SK-N-SH (cell line): ENCODE measurements at regions not wholly inside any gene's neighbourhood (a gene's known extent, or its start where the extent isn't known, plus 50 kb on each side); places are given as distances from the start of the nearest gene placed in this dataset.

ENCODE experiments used
- CTCF ChIA-PET: fragments of 300-600, 350-600 bp; formaldehyde crosslinking; extraction: SDS; loops from one replicate; lab custom pipeline; 2021; lab: Yijun Ruan, JAX
- POLR2A ChIA-PET: fragments of 350-600 bp; sonication (Branson Sonifier 250); formaldehyde crosslinking; extraction: SDS; loops from one replicate; lab custom pipeline; 2020; ENCODE audit warnings: antibody characterized with exemption, inconsistent platforms; lab: Yijun Ruan, JAX
- DNase-seq: peaks from one replicate; pipeline ENCODE4 v3.0.0; 2012
- H2AFZ ChIP-seq: fragments of 200-600 bp; sonication (generic); 2 replicates; pipeline ENCODE4 v1.8.1; 2016; ENCODE audit warnings: antibody characterized with exemption, mild to moderate bottlenecking, low read depth
- H3F3A ChIP-seq: fragments of 200-600 bp; sonication (generic); replicated peaks from 2 replicates; pipeline ENCODE3; 2016; ENCODE audit warnings: antibody characterized with exemption, mild to moderate bottlenecking; ENCODE audit not compliant: insufficient read depth
- H3K27ac ChIP-seq, 2 experiments: fragments of 200-500 bp in 1 of 2; fragments of 200-600 bp in 1 of 2; sonication (Bioruptor generic) in 1 of 2; sonication (generic), shearing (Covaris generic) in 1 of 2; 2 replicates each; pipeline versions ENCODE4 v1.5.1 to v1.6.1; 2014 to 2016; ENCODE audit warnings: low read depth in 2 of 2, inconsistent platforms in 1 of 2, low read length in 1 of 2, mild to moderate bottlenecking in 1 of 2, mixed read lengths in 1 of 2
- H3K27me3 ChIP-seq: fragments of 200-600 bp; sonication (generic), shearing (Covaris generic); 2 replicates; pipeline ENCODE4 v1.6.1; 2016; ENCODE audit warnings: mixed run types; ENCODE audit not compliant: insufficient read depth
- H3K36me3 ChIP-seq, 2 experiments: fragments of 200-500 bp in 1 of 2; fragments of 200-600 bp in 1 of 2; sonication (Bioruptor generic) in 1 of 2; sonication (generic) in 1 of 2; replicated peaks in 1 of 2; 2 replicates each; pipeline versions ENCODE3 to v1.5.1; 2014 to 2016; ENCODE audit warnings: low read length in 1 of 2, mild to moderate bottlenecking in 1 of 2; ENCODE audit not compliant: insufficient read depth in 2 of 2, control insufficient read depth in 1 of 2
- H3K4me1 ChIP-seq, 2 experiments: fragments of 200-500 bp in 1 of 2; fragments of 200-600 bp in 1 of 2; sonication (Bioruptor generic) in 1 of 2; sonication (generic), shearing (Covaris generic) in 1 of 2; 2 replicates each; pipeline versions ENCODE4 v1.5.1 to v1.6.1; 2014 to 2016; ENCODE audit warnings: low read depth in 1 of 2, low read length in 1 of 2, mixed run types in 1 of 2; ENCODE audit not compliant: insufficient read depth in 2 of 2, control insufficient read depth in 1 of 2
- H3K4me2 ChIP-seq: fragments of 200-600 bp; sonication (generic), shearing (Covaris generic); 2 replicates; pipeline ENCODE4 v1.6.1; 2017; ENCODE audit warnings: mixed run types
- H3K4me3 ChIP-seq, 2 experiments: fragments of 200-500 bp in 1 of 2; fragments of 200-600 bp in 1 of 2; sonication (Bioruptor generic) in 1 of 2; sonication (generic), shearing (Covaris generic) in 1 of 2; 2 replicates each; pipeline versions ENCODE4 v1.5.1 to v1.8.1; 2014 to 2016; ENCODE audit warnings: low read depth in 2 of 2, inconsistent platforms in 1 of 2, low read length in 1 of 2, mild to moderate bottlenecking in 1 of 2, mixed read lengths in 1 of 2, moderate library complexity in 1 of 2
- H3K79me2 ChIP-seq: fragments of 200-600 bp; sonication (generic); 2 replicates; pipeline ENCODE4 v1.8.1; 2017; ENCODE audit warnings: mild to moderate bottlenecking; ENCODE audit not compliant: insufficient read depth
- H3K9ac ChIP-seq: fragments of 200-600 bp; sonication (generic); 2 replicates; pipeline ENCODE4 v1.6.1; 2017; ENCODE audit warnings: mixed run types
- H3K9me2 ChIP-seq: fragments of 200-600 bp; sonication (generic); 2 replicates; pipeline ENCODE4 v1.6.1; 2017; ENCODE audit warnings: mixed run types
- H3K9me3 ChIP-seq: fragments of 200-600 bp; sonication (generic); 2 replicates; pipeline ENCODE4 v1.6.1; 2017; ENCODE audit warnings: mixed run types, mild to moderate bottlenecking, moderate library complexity
- H4K20me1 ChIP-seq: fragments of 200-600 bp; sonication (generic); 2 replicates; pipeline ENCODE4 v1.6.1; 2017; ENCODE audit warnings: mild to moderate bottlenecking, mixed run types; ENCODE audit not compliant: insufficient read depth
- EP300 ChIP-seq, 2 experiments: IDR thresholded peaks; 2 replicates each; pipeline versions ENCODE4 v1.4.0 to v1.6.1; 2012; ENCODE audit warnings: borderline replicate concordance in 1 of 2, low read depth in 1 of 2, low read length in 1 of 2
- FOSL2 ChIP-seq: IDR thresholded peaks from 2 replicates; pipeline ENCODE4 v1.4.0; 2012; ENCODE audit warnings: low read depth, mild to moderate bottlenecking, moderate library complexity, borderline replicate concordance
- FOXM1 ChIP-seq: IDR thresholded peaks from 2 replicates; pipeline ENCODE4 v1.4.0; 2012; ENCODE audit warnings: low read depth, mild to moderate bottlenecking
- MXI1 ChIP-seq: IDR thresholded peaks from 2 replicates; pipeline ENCODE4 v1.6.1; 2012; ENCODE audit warnings: mild to moderate bottlenecking, low read depth, low read length, improper control_type of control experiment
- PBX3 ChIP-seq: IDR thresholded peaks from 2 replicates; pipeline ENCODE4; 2012
- RCOR1 ChIP-seq: fragments of 150-350 bp; IDR thresholded peaks from 2 replicates; pipeline ENCODE4 v1.6.1; 2017; ENCODE audit warnings: antibody characterized with exemption, low read length
- REST ChIP-seq: IDR thresholded peaks from 2 replicates; pipeline ENCODE4 v1.6.1; 2012; ENCODE audit warnings: mild to moderate bottlenecking, low read depth, low read length, moderate library complexity
- RXRA ChIP-seq: IDR thresholded peaks from 2 replicates; pipeline ENCODE4 v1.4.0; 2012; ENCODE audit warnings: low read depth, mild to moderate bottlenecking, borderline replicate concordance
- TEAD4 ChIP-seq: IDR thresholded peaks from 2 replicates; pipeline ENCODE4 v1.4.0; 2012; ENCODE audit warnings: mild to moderate bottlenecking, borderline replicate concordance; ENCODE audit not compliant: insufficient read depth
- YY1 ChIP-seq: IDR thresholded peaks from 2 replicates; pipeline ENCODE4 v1.4.0; 2012; ENCODE audit warnings: low read depth, mild to moderate bottlenecking
- WGBS: methylation state at CpG from one replicate; pipeline ENCODE4 v1.1.6; 2017; ENCODE audit warnings: low lambda C conversion rate; 5-methylcytosine and 5-hydroxymethylcytosine counted together
- TF ChIP-seq, protein P1 (sequence below): IDR thresholded peaks from 2 replicates; pipeline ENCODE4 v1.4.0; 2012; ENCODE audit warnings: low read depth
- TF ChIP-seq, protein P2 (sequence below): IDR thresholded peaks from 2 replicates; pipeline ENCODE4 v1.4.0; 2012; ENCODE audit warnings: low read depth, borderline replicate concordance

DNA sequence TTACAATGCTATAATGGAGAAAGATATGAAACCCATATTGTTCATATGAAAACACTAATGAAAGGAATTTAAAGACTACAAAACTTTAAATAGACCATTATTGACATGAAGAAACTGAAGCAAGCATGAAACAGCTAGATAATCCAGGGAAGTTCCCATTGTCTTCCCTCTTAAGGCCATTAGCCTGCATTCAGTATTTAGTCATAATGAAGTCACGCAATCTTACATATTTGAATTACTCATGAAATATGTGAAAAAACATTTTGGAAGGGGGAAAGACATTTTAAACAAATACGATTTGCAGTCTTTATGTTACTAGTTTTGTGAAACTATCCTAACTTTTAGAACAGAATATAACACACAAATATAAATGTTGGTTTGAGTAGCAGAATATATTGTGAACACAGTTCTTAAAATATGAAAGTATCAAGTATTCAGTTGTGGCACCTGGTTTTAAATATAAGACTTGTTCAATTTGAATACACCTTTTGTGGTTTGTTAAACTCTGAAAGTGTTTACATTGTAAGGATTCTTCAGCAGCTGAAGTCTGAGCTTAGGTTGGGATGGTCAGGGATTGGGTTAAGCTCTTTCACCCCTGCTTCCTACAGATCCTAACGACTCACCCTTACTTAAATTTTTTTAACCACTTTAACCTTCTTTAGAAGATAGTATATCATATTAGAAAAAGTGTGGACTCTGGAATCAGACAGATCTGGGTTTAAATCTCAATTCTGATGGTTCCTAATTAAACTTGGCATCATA lies 500.3 kb upstream of the TENM4 start:
- Histone ChIP-seq H3K9me3 (no peaks in the 10 kb centered on the region), H4K20me1 (no peaks in the 10 kb centered on the region), H3K79me2 (no peaks in the 10 kb centered on the region), H3K9me2 (no peaks in the 10 kb centered on the region), H3F3A (no peaks in the 10 kb centered on the region), H3K9ac (no peak overlapping the region), H3K4me2 (no peak overlapping the region), H3K36me3 (no peaks in the 10 kb centered on the region), H3K27ac (no peak overlapping the region), H3K27me3 (no peaks in the 10 kb centered on the region), H3K4me3 (no peak overlapping the region), H2AFZ (no peak overlapping the region), H3K4me1 (no peaks in the 10 kb centered on the region)
- POLR2A ChIA-PET: no interaction called here
- WGBS: 19% methylated on average over 3 of the region's 3 CpGs
- no peak for DNase-seq
- CTCF ChIA-PET: interaction anchor here (0.7 kb wide), 1 partner anchor 8 kb away, joined by 3 read pairs; no protein-coding TSS in a partner anchor
- TF ChIP-seq REST (no peak), RXRA (no peak), EP300 (IDR thresholded peaks at IDR 0.05; ENCODE audit: borderline replicate concordance in 1 of 2, low read depth in 1 of 2, low read length in 1 of 2) (no peak), FOXM1 (no peak), YY1 (no peak), FOSL2 (no peak), TEAD4 (no peak), PBX3 (no peak), MXI1 (no peak), RCOR1 (no peak)
- TF ChIP-seq, protein P1, sequence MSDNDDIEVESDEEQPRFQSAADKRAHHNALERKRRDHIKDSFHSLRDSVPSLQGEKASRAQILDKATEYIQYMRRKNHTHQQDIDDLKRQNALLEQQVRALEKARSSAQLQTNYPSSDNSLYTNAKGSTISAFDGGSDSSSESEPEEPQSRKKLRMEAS: no peak
- TF ChIP-seq, protein P2, sequence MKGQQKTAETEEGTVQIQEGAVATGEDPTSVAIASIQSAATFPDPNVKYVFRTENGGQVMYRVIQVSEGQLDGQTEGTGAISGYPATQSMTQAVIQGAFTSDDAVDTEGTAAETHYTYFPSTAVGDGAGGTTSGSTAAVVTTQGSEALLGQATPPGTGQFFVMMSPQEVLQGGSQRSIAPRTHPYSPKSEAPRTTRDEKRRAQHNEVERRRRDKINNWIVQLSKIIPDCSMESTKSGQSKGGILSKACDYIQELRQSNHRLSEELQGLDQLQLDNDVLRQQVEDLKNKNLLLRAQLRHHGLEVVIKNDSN: no peak
- TF ChIP-seq, all 33 proteins: peak for 0
